ENCODE measurements at regions not wholly inside any gene's neighbourhood (a gene's known extent, or its start where the extent isn't known, plus 50 kb on each side); places are given as distances from the start of the nearest gene placed in this dataset.

- TF ChIP-seq POLR2A (IDR thresholded peaks at IDR 0.05; ENCODE audit: low read length) = no peak
- no peak for TF ChIP-seq GATA1 (IDR thresholded peaks at IDR 0.05; ENCODE audit: low read depth, low read length)
These were observed 270.5 kb downstream of the DUSP6 start for GRCh38 chr12:89081719-89082369.
